HEK293T (cell line): ENCODE measurements at regions not wholly inside any gene's neighbourhood (a gene's known extent, or its start where the extent isn't known, plus 50 kb on each side); places are given as distances from the start of the nearest gene placed in this dataset.

Experiments used
- CTBP1 ChIP-seq: fragments of 450-650 bp; IDR thresholded peaks from 2 replicates; pipeline ENCODE4 v1.6.1; 2016; ENCODE audit warnings: borderline replicate concordance
- HDGF ChIP-seq: fragments of 450-650 bp; IDR thresholded peaks from 2 replicates; pipeline ENCODE4 v1.6.1; 2017; ENCODE audit warnings: antibody characterized with exemption, borderline replicate concordance
- SP1 ChIP-seq: fragments of 450-650 bp; IDR thresholded peaks from 2 replicates; pipeline ENCODE4 v1.6.1; 2017
- SUZ12 ChIP-seq: fragments of 450-650 bp; IDR thresholded peaks from 2 replicates; pipeline ENCODE4 v1.6.1; 2016; ENCODE audit warnings: mild to moderate bottlenecking
- TARDBP ChIP-seq: fragments of 450-650 bp; IDR thresholded peaks from 2 replicates; pipeline ENCODE4 v1.6.1; 2016

GRCh38 chr9:108234811-108235210 is 621.0 kb downstream of the ACTL7B start:
- TF ChIP-seq TARDBP (no peak), SUZ12 (no peak), CTBP1 (no peak), SP1 (no peak), HDGF (no peak)
